Muscle of leg (tissue), 3 donors: ENCODE measurements at regions not wholly inside any gene's neighbourhood (a gene's known extent, or its start where the extent isn't known, plus 50 kb on each side); places are given as distances from the start of the nearest gene placed in this dataset.

ENCODE experiments used
- DNase-seq: peaks from one replicate; pipeline ENCODE4 v3.0.0; 2013
- H3K27ac ChIP-seq: one replicate; pipeline ENCODE4 v1.5.1; 2013; ENCODE audit warnings: mild to moderate bottlenecking, low read length, control low read depth
- H3K27me3 ChIP-seq: one replicate; pipeline ENCODE4 v1.6.1; 2013; ENCODE audit warnings: low read length; ENCODE audit not compliant: control insufficient read depth, insufficient read depth
- H3K36me3 ChIP-seq: one replicate; pipeline ENCODE4 v1.6.1; 2013; ENCODE audit warnings: low read length; ENCODE audit not compliant: control insufficient read depth, insufficient read depth
- H3K4me1 ChIP-seq: one replicate; pipeline ENCODE4 v1.6.1; 2013; ENCODE audit warnings: low read length; ENCODE audit not compliant: control insufficient read depth, insufficient read depth
- H3K4me3 ChIP-seq: one replicate; pipeline ENCODE4 v1.5.1; 2013; ENCODE audit warnings: low read length, control low read depth
- H3K9me3 ChIP-seq: replicated peaks from 2 replicates; pipeline ENCODE4 v1.6.1; 2013; ENCODE audit warnings: low read depth, low read length; ENCODE audit not compliant: control insufficient read depth
- WGBS: methylation state at CpG from one replicate; pipeline ENCODE4 v1.1.5; 2013; ENCODE audit warnings: missing lambda C conversion rate; ENCODE audit not compliant: insufficient coverage; 5-methylcytosine and 5-hydroxymethylcytosine counted together

- Histone ChIP-seq H3K4me1 (no peaks in the 10 kb centered on the region), H3K4me3 (no peak overlapping the region), H3K27ac (no peak overlapping the region), H3K36me3 (no peaks in the 10 kb centered on the region), H3K9me3 (no peaks in the 10 kb centered on the region), H3K27me3 (no peaks in the 10 kb centered on the region)
- 10% methylated on average over 2 of the region's 5 CpGs for WGBS
- peak; percentile 83 for DNase-seq
These were observed 1047.9 kb upstream of the SLC10A2 start for GRCh38 chr13:104114101-104114500.

- H3K9me3 ChIP-seq = no peaks in the 10 kb centered on the region
- DNase-seq = no peak
- H3K36me3 ChIP-seq = no peaks in the 10 kb centered on the region
- H3K27me3 ChIP-seq = no peaks in the 10 kb centered on the region
- no peak overlapping the region for H3K27ac ChIP-seq
- H3K4me1 ChIP-seq = no peaks in the 10 kb centered on the region
- no CpG with 5 or more reads among the region's 1 CpG for WGBS
- no peak overlapping the region for H3K4me3 ChIP-seq
These were observed 1044.8 kb upstream of the SLC10A2 start for GRCh38 chr13:104111031-104111430.

- Histone ChIP-seq H3K27me3 (no peaks in the 10 kb centered on the region), H3K4me3 (no peak overlapping the region), H3K9me3 (no peaks in the 10 kb centered on the region), H3K36me3 (no peaks in the 10 kb centered on the region), H3K27ac (no peak overlapping the region), H3K4me1 (no peaks in the 10 kb centered on the region)
- WGBS = 70% methylated on average over 2 of the region's 9 CpGs
- DNase-seq = no peak
These were observed 1040.6 kb upstream of the SLC10A2 start for GRCh38 chr13:104106705-104107393.

- WGBS = 48% methylated on average over 3 of the region's 7 CpGs
- Histone ChIP-seq H3K36me3 (no peaks in the 10 kb centered on the region), H3K9me3 (no peaks in the 10 kb centered on the region), H3K27ac (no peak overlapping the region), H3K4me1 (no peaks in the 10 kb centered on the region), H3K27me3 (no peaks in the 10 kb centered on the region), H3K4me3 (no peak overlapping the region)
- DNase-seq = no peak
These were observed 1039.5 kb upstream of the SLC10A2 start for GRCh38 chr13:104105418-104106355.

GRCh38 chr13:104099750-104100149 lies 1033.5 kb upstream of the SLC10A2 start:
- Histone ChIP-seq H3K36me3 (no peaks in the 10 kb centered on the region), H3K4me3 (no peak overlapping the region), H3K27ac (no peak overlapping the region), H3K27me3 (no peaks in the 10 kb centered on the region), H3K9me3 (no peaks in the 10 kb centered on the region), H3K4me1 (no peaks in the 10 kb centered on the region)
- no peak for DNase-seq

- H3K4me3 ChIP-seq = no peak overlapping the region
- no CpG with 5 or more reads among the region's 4 CpGs for WGBS
- H3K27ac ChIP-seq = no peak overlapping the region
- no peak for DNase-seq
- no peaks in the 10 kb centered on the region for H3K4me1 ChIP-seq
- no peaks in the 10 kb centered on the region for H3K36me3 ChIP-seq
- H3K9me3 ChIP-seq = no peaks in the 10 kb centered on the region
- H3K27me3 ChIP-seq = no peaks in the 10 kb centered on the region
These were observed 1032.2 kb upstream of the SLC10A2 start for GRCh38 chr13:104098421-104098820.

GRCh38 chr13:104086759-104087158 lies 1020.5 kb upstream of the SLC10A2 start:
- H3K4me1 ChIP-seq = no peaks in the 10 kb centered on the region
- DNase-seq = no peak
- no peak overlapping the region for H3K4me3 ChIP-seq
- H3K36me3 ChIP-seq = no peaks in the 10 kb centered on the region
- no peaks in the 10 kb centered on the region for H3K27me3 ChIP-seq
- no peak overlapping the region for H3K27ac ChIP-seq
- H3K9me3 ChIP-seq = no peaks in the 10 kb centered on the region
- WGBS = 80% methylated on average over 3 of the region's 5 CpGs

GRCh38 chr13:104086210-104086609 lies 1020.0 kb upstream of the SLC10A2 start:
- H3K4me3 ChIP-seq = no peak overlapping the region
- no peaks in the 10 kb centered on the region for H3K9me3 ChIP-seq
- WGBS = no CpG with 5 or more reads among the region's 1 CpG
- H3K4me1 ChIP-seq = no peaks in the 10 kb centered on the region
- DNase-seq = peak; percentile 76
- H3K27ac ChIP-seq = no peak overlapping the region
- no peaks in the 10 kb centered on the region for H3K36me3 ChIP-seq
- no peaks in the 10 kb centered on the region for H3K27me3 ChIP-seq

- no peak for DNase-seq
- 83% methylated on average over 1 of the region's 4 CpGs for WGBS
- H3K4me3 ChIP-seq = no peak overlapping the region
- H3K4me1 ChIP-seq = no peaks in the 10 kb centered on the region
- H3K27me3 ChIP-seq = no peaks in the 10 kb centered on the region
- H3K36me3 ChIP-seq = no peaks in the 10 kb centered on the region
- H3K9me3 ChIP-seq = no peaks in the 10 kb centered on the region
- H3K27ac ChIP-seq = no peak overlapping the region
These were observed 1019.4 kb upstream of the SLC10A2 start for GRCh38 chr13:104085611-104086010.

GRCh38 chr13:104074326-104074725 lies 1008.1 kb upstream of the SLC10A2 start:
- Histone ChIP-seq H3K9me3 (peaks cover 2% of the 10 kb centered on the region), H3K4me1 (no peaks in the 10 kb centered on the region), H3K27ac (no peak overlapping the region), H3K27me3 (no peaks in the 10 kb centered on the region), H3K4me3 (no peak overlapping the region), H3K36me3 (no peaks in the 10 kb centered on the region)
- WGBS = no CpG with 5 or more reads among the region's 2 CpGs
- DNase-seq = no peak
